ENCODE measurements at regions not wholly inside any gene's neighbourhood (a gene's known extent, or its start where the extent isn't known, plus 50 kb on each side); places are given as distances from the start of the nearest gene placed in this dataset.

- TF ChIP-seq, protein P1, sequence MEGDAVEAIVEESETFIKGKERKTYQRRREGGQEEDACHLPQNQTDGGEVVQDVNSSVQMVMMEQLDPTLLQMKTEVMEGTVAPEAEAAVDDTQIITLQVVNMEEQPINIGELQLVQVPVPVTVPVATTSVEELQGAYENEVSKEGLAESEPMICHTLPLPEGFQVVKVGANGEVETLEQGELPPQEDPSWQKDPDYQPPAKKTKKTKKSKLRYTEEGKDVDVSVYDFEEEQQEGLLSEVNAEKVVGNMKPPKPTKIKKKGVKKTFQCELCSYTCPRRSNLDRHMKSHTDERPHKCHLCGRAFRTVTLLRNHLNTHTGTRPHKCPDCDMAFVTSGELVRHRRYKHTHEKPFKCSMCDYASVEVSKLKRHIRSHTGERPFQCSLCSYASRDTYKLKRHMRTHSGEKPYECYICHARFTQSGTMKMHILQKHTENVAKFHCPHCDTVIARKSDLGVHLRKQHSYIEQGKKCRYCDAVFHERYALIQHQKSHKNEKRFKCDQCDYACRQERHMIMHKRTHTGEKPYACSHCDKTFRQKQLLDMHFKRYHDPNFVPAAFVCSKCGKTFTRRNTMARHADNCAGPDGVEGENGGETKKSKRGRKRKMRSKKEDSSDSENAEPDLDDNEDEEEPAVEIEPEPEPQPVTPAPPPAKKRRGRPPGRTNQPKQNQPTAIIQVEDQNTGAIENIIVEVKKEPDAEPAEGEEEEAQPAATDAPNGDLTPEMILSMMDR (IDR thresholded peaks at IDR 0.05; ENCODE audit: low read length) = no peak
- TF ChIP-seq EZH2 (IDR thresholded peaks at IDR 0.05; ENCODE audit: borderline replicate concordance, low read length) = no peak
These were observed 181.8 kb downstream of the HS3ST3B1 start for GRCh38 chr17:14482715-14483114.
